Left kidney (tissue), 1 donor: ENCODE measurements at regions not wholly inside any gene's neighbourhood (a gene's known extent, or its start where the extent isn't known, plus 50 kb on each side); places are given as distances from the start of the nearest gene placed in this dataset.

ENCODE experiments used
- DNase-seq: peaks from one replicate; pipeline ENCODE4 v3.0.0-alpha.2; 2013

GRCh38 chr3:67288466-67289106 is 290.5 kb downstream of the KBTBD8 start:
- DNase-seq, result no peak

GRCh38 chr3:67289626-67290025 is 291.5 kb downstream of the KBTBD8 start:
- DNase-seq, result no peak

- no peak for DNase-seq
These were observed 292.3 kb downstream of the KBTBD8 start for GRCh38 chr3:67290438-67290837.

GRCh38 chr3:67291287-67292252 is 293.5 kb downstream of the KBTBD8 start:
- no peak for DNase-seq

- no peak for DNase-seq
These were observed 294.4 kb downstream of the KBTBD8 start for GRCh38 chr3:67292356-67293121.

- no peak for DNase-seq
These were observed 296.2 kb downstream of the KBTBD8 start for GRCh38 chr3:67294341-67294740.

GRCh38 chr3:67296039-67296892 is 298.2 kb downstream of the KBTBD8 start:
- DNase-seq, result no peak

- no peak for DNase-seq
These were observed 299.8 kb downstream of the KBTBD8 start for GRCh38 chr3:67297715-67298475.

GRCh38 chr3:67301556-67301955 is 303.4 kb downstream of the KBTBD8 start:
- no peak for DNase-seq

GRCh38 chr3:67302489-67302888 is 304.4 kb downstream of the KBTBD8 start:
- DNase-seq, result no peak

GRCh38 chr3:67305160-67305559 is 307.1 kb downstream of the KBTBD8 start:
- DNase-seq, result no peak

- no peak for DNase-seq
These were observed 307.8 kb downstream of the KBTBD8 start for GRCh38 chr3:67305922-67306321.

- DNase-seq, result no peak
These were observed 313.3 kb downstream of the KBTBD8 start for GRCh38 chr3:67311440-67311839.

- no peak for DNase-seq
These were observed 314.0 kb downstream of the KBTBD8 start for GRCh38 chr3:67312155-67312554.

- DNase-seq, result no peak
These were observed 320.1 kb downstream of the KBTBD8 start for GRCh38 chr3:67318162-67318561.

- no peak for DNase-seq
These were observed 326.4 kb downstream of the KBTBD8 start for GRCh38 chr3:67324554-67324953.
